PC-3 (cell line): ENCODE measurements at regions not wholly inside any gene's neighbourhood (a gene's known extent, or its start where the extent isn't known, plus 50 kb on each side); places are given as distances from the start of the nearest gene placed in this dataset.

Source experiments
- ATAC-seq: fragments of 200-7000 bp; cut with Tn5 transposase; 2 replicates; pipeline ENCODE4 v1.9.1; 2020; ENCODE audit warnings: mild to moderate bottlenecking, moderate library complexity
- BruUV-seq: library from RNA; stranded (reverse); fragments of 400-500 nt; replicated peaks from 2 replicates; lab custom pipeline; 2021; lab: Mats Ljungman, UMichigan
- CTCF ChIA-PET: fragments of 300-600 bp; sonication (Branson Sonifier 250); formaldehyde crosslinking; loops from one replicate; lab custom pipeline; 2022; ENCODE audit warnings: antibody characterized with exemption; lab: Charles Lee
- POLR2A ChIA-PET: fragments of 300-600 bp; sonication (Branson Sonifier 250); formaldehyde crosslinking; loops from one replicate; lab custom pipeline; 2022; ENCODE audit warnings: antibody characterized with exemption; ENCODE audit not compliant: unreplicated experiment; lab: Charles Lee
- DNase-seq: peaks from one replicate; pipeline ENCODE4 v3.0.0-alpha.2; 2015
- H2AFZ ChIP-seq: fragments of 300-600 bp; sonication (generic); 2 replicates; pipeline ENCODE4 v1.6.0; 2016; ENCODE audit warnings: antibody characterized with exemption, low read length
- H3F3A ChIP-seq: fragments of 300-600 bp; sonication (generic); one replicate; pipeline ENCODE4 v1.6.0; 2017; ENCODE audit warnings: antibody characterized with exemption, low read length, control low read depth, mild to moderate bottlenecking; ENCODE audit not compliant: unreplicated experiment
- H3K27ac ChIP-seq: fragments of 300-600 bp; sonication (generic); 2 replicates; pipeline ENCODE4 v1.5.1; 2016; ENCODE audit warnings: mild to moderate bottlenecking, low read length
- H3K27me3 ChIP-seq: fragments of 300-600 bp; sonication (generic); 2 replicates; pipeline ENCODE4 v1.6.1; 2016; ENCODE audit warnings: low read length, mixed read lengths
- H3K36me3 ChIP-seq: fragments of 300-600 bp; sonication (generic); 2 replicates; pipeline ENCODE4 v1.6.1; 2016; ENCODE audit warnings: low read depth, mixed run types, low read length, mixed read lengths
- H3K4me1 ChIP-seq: fragments of 300-600 bp; sonication (generic); 2 replicates; pipeline ENCODE4 v1.5.1; 2016; ENCODE audit warnings: low read length; ENCODE audit not compliant: insufficient read depth
- H3K4me2 ChIP-seq: fragments of 300-600 bp; sonication (generic); 2 replicates; pipeline ENCODE4 v1.6.0; 2016; ENCODE audit warnings: low read length
- H3K4me3 ChIP-seq: fragments of 300-600 bp; sonication (generic); 2 replicates; pipeline ENCODE4 v1.5.1; 2016; ENCODE audit warnings: mild to moderate bottlenecking, low read length, mixed read lengths
- H3K79me2 ChIP-seq: fragments of 300-600 bp; sonication (generic); 2 replicates; pipeline ENCODE4 v1.6.1; 2017; ENCODE audit warnings: low read length, mixed read lengths
- H3K9ac ChIP-seq: fragments of 300-600 bp; sonication (generic); 2 replicates; pipeline ENCODE4 v1.6.0; 2016; ENCODE audit warnings: mild to moderate bottlenecking, low read length
- H3K9me2 ChIP-seq: fragments of 300-600 bp; sonication (generic); replicated peaks from 2 replicates; pipeline ENCODE4 v1.6.1; 2016; ENCODE audit warnings: mixed run types, low read length, mixed read lengths
- H3K9me3 ChIP-seq: fragments of 300-600 bp; sonication (generic); 2 replicates; pipeline ENCODE4 v1.6.1; 2016; ENCODE audit warnings: low read length, mixed read lengths
- H4K20me1 ChIP-seq: fragments of 300-600 bp; sonication (generic); 2 replicates; pipeline ENCODE4 v1.6.1; 2016; ENCODE audit warnings: low read length, mixed read lengths
- EZH2 ChIP-seq: fragments of 300-600 bp; sonication (generic); IDR thresholded peaks from one replicate; pipeline ENCODE4 v1.6.1; 2017; ENCODE audit warnings: antibody characterized with exemption, mild to moderate bottlenecking, low read length; ENCODE audit not compliant: unreplicated experiment
- EZH2phosphoT487 ChIP-seq: fragments of 300-600 bp; sonication (generic); IDR thresholded peaks from 2 replicates; pipeline ENCODE4 v1.6.1; 2018; ENCODE audit warnings: mild to moderate bottlenecking, antibody characterized with exemption, low read length, borderline replicate concordance
- intact Hi-C: fragments of 100-400 bp; cut with micrococcal nuclease; formaldehyde crosslinking; loops from 2 replicates; pipeline ENCODE4 v1.9.0; 2023
- TF ChIP-seq, protein P1 (sequence below): fragments of 300-600 bp; sonication (generic); conservative IDR thresholded peaks from 2 replicates; pipeline ENCODE4 v1.5.1; 2017; ENCODE audit warnings: antibody characterized with exemption, low read depth, mild to moderate bottlenecking, low read length

DNA sequence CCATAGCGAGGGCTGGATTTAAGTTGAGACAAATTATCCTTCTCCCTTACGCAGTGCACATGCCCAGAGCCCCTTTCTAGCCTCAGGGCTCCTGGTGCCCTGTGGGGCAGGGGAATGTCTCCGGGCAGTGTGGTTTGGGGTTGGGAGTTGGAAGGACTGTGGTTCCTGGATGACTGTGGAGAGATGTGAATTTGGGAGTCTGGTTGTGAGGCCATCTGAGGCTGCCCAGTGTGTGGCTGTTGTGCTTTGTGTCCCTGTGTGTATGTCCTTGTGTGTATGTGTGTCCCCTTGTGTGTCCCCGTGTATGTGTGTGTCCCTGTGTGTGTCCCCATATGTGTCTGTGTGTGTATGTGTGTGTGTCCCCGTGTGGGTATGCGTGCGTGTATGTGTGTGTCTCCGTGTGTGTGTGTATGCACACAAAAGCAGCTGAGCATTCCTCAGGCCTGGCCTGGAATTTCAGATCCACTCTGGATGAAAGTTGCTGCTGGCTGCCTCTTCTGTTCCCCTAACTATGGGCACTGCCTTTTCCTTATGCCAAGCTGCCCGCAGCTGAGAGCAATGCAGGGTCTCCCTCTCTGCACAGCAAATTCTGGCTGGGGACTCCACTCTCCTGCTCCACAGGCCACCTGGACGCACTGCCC, 65.4 kb downstream of the UBIAD1 start:
- H3K9me3 ChIP-seq = no peaks in the 10 kb centered on the region
- no peaks in the 10 kb centered on the region for H3F3A ChIP-seq
- no peak overlapping the region for H2AFZ ChIP-seq
- ChIA-PET POLR2A (no interaction called here), CTCF (no interaction called here)
- H3K27ac ChIP-seq = no peak overlapping the region
- TF ChIP-seq EZH2 (no peak), EZH2phosphoT487 (no peak)
- TF ChIP-seq, protein P1, sequence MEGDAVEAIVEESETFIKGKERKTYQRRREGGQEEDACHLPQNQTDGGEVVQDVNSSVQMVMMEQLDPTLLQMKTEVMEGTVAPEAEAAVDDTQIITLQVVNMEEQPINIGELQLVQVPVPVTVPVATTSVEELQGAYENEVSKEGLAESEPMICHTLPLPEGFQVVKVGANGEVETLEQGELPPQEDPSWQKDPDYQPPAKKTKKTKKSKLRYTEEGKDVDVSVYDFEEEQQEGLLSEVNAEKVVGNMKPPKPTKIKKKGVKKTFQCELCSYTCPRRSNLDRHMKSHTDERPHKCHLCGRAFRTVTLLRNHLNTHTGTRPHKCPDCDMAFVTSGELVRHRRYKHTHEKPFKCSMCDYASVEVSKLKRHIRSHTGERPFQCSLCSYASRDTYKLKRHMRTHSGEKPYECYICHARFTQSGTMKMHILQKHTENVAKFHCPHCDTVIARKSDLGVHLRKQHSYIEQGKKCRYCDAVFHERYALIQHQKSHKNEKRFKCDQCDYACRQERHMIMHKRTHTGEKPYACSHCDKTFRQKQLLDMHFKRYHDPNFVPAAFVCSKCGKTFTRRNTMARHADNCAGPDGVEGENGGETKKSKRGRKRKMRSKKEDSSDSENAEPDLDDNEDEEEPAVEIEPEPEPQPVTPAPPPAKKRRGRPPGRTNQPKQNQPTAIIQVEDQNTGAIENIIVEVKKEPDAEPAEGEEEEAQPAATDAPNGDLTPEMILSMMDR = no peak
- H3K36me3 ChIP-seq = no peaks in the 10 kb centered on the region; the same call in 1 of the 2 replicates
- H3K4me1 ChIP-seq = no peaks in the 10 kb centered on the region
- no TSS peak for BruUV-seq
- H3K4me3 ChIP-seq = no peak overlapping the region
- H3K27me3 ChIP-seq = peaks cover 12% of the 10 kb centered on the region
- H3K4me2 ChIP-seq = no peak overlapping the region
- DNase-seq (no peak), ATAC-seq (no peak)
- intact Hi-C loops = no loop called here
- H3K9me2 ChIP-seq = no peaks in the 10 kb centered on the region
- H3K79me2 ChIP-seq = no peaks in the 10 kb centered on the region
- H3K9ac ChIP-seq = no peak overlapping the region
- no peaks in the 10 kb centered on the region for H4K20me1 ChIP-seq

DNA sequence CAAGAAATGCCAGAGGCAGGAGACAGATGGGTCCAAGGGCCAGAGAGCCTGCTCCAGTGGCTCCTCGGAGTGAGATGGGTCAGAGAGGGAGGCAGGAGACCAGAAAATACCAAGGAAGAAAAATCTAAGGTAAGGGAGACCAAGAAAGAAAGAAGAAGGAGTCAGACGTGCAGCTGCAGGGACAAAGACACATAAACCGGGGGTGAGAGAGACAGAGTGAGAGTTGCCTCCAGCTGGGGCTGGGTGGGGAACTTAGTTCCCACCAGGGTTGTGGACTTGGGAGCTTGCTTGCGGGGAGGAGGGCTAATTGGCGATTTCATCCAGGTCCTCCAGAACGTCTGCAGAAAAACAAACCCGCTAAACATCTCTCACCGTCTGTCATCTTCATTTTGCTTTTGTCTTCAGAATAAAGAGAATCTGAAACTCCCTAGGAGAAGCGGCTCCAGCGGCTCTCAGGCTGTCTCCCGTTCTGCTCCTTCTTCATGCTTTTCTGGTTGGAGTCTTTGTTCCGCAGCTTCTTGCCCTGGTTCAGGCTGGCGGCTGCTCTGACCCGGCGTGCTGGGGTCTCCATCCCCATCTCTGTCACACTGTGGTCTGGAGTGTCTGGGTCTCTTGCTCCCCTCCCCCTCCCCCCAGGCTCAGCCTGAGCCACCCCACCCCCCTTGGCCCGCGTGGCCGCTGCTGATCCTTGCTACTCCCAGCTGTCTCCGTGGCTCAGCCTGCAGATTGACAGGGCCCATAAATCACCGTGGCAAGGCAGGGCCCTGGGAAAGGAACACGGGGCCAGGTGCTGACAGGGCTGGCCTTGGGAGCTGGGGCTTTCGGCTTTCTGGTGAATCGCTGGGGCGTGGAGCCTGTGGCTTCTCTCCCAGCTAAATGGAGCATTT, 66.6 kb downstream of the UBIAD1 start:
- H3K4me3 ChIP-seq = no peak overlapping the region
- peak overlapping the region; percentile 13; the same call in 1 of the 2 replicates for H3K4me2 ChIP-seq
- no peaks in the 10 kb centered on the region for H3F3A ChIP-seq
- H3K9me3 ChIP-seq = no peaks in the 10 kb centered on the region
- CTCF ChIA-PET = no interaction called here
- POLR2A ChIA-PET = no interaction called here
- H3K79me2 ChIP-seq = no peaks in the 10 kb centered on the region
- intact Hi-C loops = no loop called here
- DNase-seq (peak; percentile 31), ATAC-seq (no peak)
- H3K27ac ChIP-seq = no peak overlapping the region
- no TSS peak for BruUV-seq
- no peak overlapping the region for H3K9ac ChIP-seq
- no peaks in the 10 kb centered on the region for H4K20me1 ChIP-seq
- no peaks in the 10 kb centered on the region for H3K4me1 ChIP-seq
- H3K9me2 ChIP-seq = no peaks in the 10 kb centered on the region
- H2AFZ ChIP-seq = no peak overlapping the region
- peaks cover 17% of the 10 kb centered on the region for H3K27me3 ChIP-seq
- no peaks in the 10 kb centered on the region; the same call in 1 of the 2 replicates for H3K36me3 ChIP-seq
- no peak for TF ChIP-seq EZH2phosphoT487
- TF ChIP-seq, protein P1 = no peak
- no peak for TF ChIP-seq EZH2
